ENCODE measurements at regions not wholly inside any gene's neighbourhood (a gene's known extent, or its start where the extent isn't known, plus 50 kb on each side); places are given as distances from the start of the nearest gene placed in this dataset.

GRCh38 chr10:128337860-128338378 is 211.7 kb upstream of the MKI67 start:
- TF ChIP-seq REST (IDR thresholded peaks at IDR 0.05; ENCODE audit: low read depth, low read length) = no peak
- no peak for TF ChIP-seq POLR2AphosphoS5 (IDR thresholded peaks at IDR 0.05; ENCODE audit: low read depth, low read length)
- no peak for TF ChIP-seq RXRA (IDR thresholded peaks at IDR 0.05; ENCODE audit: borderline replicate concordance, low read depth)
- no peak for TF ChIP-seq CTCF (IDR thresholded peaks at IDR 0.05)
- TF ChIP-seq RAD21 (IDR thresholded peaks at IDR 0.05; ENCODE audit: low read length) = no peak
- no peak for TF ChIP-seq YY1 (IDR thresholded peaks at IDR 0.05; ENCODE audit: low read depth)
- TF ChIP-seq MXI1 (IDR thresholded peaks at IDR 0.05; ENCODE audit: low read depth, low read length) = no peak
- no peak for TF ChIP-seq NFIC (IDR thresholded peaks at IDR 0.05; ENCODE audit: borderline replicate concordance)
- TF ChIP-seq EP300 (IDR thresholded peaks at IDR 0.05; ENCODE audit: borderline replicate concordance in 1 of 2, low read depth in 1 of 2, low read length in 1 of 2) = no peak
- no peak for TF ChIP-seq GATA2 (CRISPR knock-in tag; IDR thresholded peaks at IDR 0.05)
- no peak for TF ChIP-seq JUND (IDR thresholded peaks at IDR 0.05)
- no peak for TF ChIP-seq TAF1 (IDR thresholded peaks at IDR 0.05; ENCODE audit: borderline replicate concordance, low read depth, low read length)
- no peak for TF ChIP-seq GABPA (IDR thresholded peaks at IDR 0.05; ENCODE audit: low read depth)
- no peak for TF ChIP-seq USF2 (IDR thresholded peaks at IDR 0.05; ENCODE audit: borderline replicate concordance, low read depth, low read length)
